ENCODE measurements at regions not wholly inside any gene's neighbourhood (a gene's known extent, or its start where the extent isn't known, plus 50 kb on each side); places are given as distances from the start of the nearest gene placed in this dataset.

DNA sequence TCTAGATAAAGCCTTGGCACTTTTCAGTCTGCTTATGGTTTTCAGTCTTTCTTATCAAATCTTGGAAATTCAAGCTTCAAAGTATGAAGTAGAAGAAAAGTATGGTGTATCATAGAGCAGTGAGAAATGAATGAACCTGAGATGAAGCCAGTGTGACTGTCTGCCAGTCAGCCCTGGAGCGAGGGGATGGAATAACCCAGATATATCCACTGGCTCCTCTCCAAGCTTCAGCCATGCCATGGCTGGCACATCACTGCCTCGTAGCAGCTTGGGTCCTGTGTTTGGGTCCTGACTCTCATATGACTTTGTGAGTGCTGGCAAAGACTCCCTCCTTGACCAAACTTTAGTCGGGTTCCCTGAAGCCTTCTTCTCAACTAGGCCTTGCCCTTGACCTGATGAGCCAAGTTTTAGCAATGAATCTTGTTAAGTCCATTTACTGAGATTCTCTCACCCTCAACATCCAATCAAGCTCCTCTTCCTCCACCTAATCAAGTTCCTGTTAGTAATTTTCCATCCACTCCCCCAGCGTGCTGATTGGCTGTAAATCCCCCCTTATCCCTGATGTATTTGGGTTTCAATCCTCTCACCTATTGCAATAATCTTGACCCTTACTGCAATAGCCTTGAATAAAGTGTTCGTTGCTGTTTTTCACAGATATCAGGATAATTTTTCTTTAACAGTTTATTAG, 62.5 kb upstream of the PRDX6 start:
- H3K4me3 ChIP-seq (ENCODE audit: low read depth, low read length) = no peak overlapping the region
- no peak for DNase-seq (ENCODE audit: low read depth)

DNA sequence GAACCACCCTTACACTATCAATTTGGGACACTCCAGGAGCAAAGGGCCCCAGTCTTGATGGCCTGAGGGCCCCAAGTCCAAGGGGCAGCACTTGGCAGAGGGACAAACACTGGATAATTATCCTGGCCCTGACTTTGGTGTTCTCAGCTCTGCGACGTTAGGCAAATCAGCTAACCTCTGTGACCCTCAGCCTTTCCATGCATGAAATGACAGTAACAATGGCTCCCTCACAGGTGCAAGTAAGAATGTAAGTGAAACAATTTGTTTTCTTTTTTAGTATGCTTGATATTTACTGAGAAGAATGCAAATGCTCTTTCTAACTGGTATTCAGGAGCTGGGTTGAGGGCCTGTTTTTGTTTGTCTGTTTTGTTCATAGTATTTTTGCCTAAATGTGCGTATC, 61.6 kb upstream of the PRDX6 start:
- H3K4me3 ChIP-seq (ENCODE audit: low read depth, low read length) = no peak overlapping the region
- no peak for DNase-seq (ENCODE audit: low read depth)

- DNase-seq (ENCODE audit: low read depth) = no peak
- no peak overlapping the region for H3K4me3 ChIP-seq (ENCODE audit: low read depth, low read length)
Observed at GRCh38 chr1:173415905-173416450, 61.2 kb upstream of the PRDX6 start.

DNA sequence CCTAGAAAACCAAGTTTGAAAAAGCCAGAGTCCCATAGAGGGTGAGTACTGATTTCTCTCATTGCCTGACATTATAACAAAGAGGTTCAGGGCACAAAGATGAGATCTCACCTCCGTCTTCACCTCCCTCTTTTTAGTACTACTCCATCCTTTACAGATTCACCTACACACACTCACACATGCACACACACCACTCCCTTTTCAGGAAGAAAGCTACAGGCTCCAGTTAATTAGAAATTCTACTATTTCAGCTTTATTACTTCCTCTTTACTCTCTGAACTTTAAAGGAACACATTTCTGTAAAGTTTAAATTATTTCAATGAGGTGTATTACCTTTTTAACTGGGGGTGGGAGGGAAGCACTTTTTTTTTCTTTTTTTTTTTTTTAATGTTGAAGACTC, 59.6 kb upstream of the PRDX6 start:
- no peak overlapping the region for H3K4me3 ChIP-seq (ENCODE audit: low read depth, low read length)
- DNase-seq (ENCODE audit: low read depth) = no peak

- H3K4me3 ChIP-seq (ENCODE audit: low read depth, low read length) = no peak overlapping the region
- DNase-seq (ENCODE audit: low read depth) = no peak
Observed at GRCh38 chr1:173418107-173418985, 58.8 kb upstream of the PRDX6 start.

DNA sequence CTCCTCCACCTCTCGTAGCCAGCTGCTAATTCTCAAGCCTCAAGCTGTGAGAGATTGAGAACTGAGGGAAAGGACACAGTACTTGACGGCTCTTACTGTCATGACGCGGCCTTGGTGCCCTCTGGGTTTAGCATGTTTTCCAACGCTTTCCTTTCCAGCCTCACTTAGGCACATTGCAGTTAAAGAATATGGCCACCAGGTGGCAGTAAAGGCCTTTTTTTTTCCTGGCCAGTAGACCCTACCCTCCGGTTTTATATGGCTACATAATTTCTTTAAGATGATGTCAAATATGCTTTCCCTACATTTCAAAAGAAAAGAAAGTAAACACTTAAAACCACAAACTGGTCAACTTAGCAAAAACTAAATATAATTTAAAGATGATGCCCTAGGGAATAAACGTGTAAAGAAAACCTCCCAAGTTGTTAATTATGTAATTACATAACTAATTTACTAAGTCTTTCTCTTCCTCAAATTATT, 56.8 kb upstream of the PRDX6 start:
- H3K4me3 ChIP-seq (ENCODE audit: low read depth, low read length) = no peak overlapping the region
- no peak for DNase-seq (ENCODE audit: low read depth)

DNA sequence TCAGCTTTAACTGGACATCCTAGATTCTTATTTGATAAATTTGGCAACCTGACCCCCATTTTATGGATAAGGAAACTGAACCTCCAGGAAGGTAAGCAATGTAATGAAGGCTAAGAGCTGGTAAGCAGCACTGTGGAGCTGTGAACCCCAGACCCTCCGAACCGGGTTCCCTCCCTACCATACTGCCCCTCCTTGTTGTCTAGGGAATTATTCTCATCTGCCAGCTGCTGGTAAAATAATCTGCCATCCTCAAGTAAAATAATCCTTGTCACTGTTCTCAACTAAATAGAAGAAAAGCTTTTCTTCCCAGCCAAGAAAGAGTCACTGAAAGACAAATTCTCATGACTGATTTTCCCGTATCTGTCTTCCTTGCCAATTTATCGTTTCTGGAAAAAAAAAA, 55.8 kb upstream of the PRDX6 start:
- no peak overlapping the region for H3K4me3 ChIP-seq (ENCODE audit: low read depth, low read length)
- no peak for DNase-seq (ENCODE audit: low read depth)

GRCh38 chr1:173421789-173422188, 55.3 kb upstream of the PRDX6 start:
- no peak overlapping the region for H3K4me3 ChIP-seq (ENCODE audit: low read depth, low read length)
- no peak for DNase-seq (ENCODE audit: low read depth)

DNA sequence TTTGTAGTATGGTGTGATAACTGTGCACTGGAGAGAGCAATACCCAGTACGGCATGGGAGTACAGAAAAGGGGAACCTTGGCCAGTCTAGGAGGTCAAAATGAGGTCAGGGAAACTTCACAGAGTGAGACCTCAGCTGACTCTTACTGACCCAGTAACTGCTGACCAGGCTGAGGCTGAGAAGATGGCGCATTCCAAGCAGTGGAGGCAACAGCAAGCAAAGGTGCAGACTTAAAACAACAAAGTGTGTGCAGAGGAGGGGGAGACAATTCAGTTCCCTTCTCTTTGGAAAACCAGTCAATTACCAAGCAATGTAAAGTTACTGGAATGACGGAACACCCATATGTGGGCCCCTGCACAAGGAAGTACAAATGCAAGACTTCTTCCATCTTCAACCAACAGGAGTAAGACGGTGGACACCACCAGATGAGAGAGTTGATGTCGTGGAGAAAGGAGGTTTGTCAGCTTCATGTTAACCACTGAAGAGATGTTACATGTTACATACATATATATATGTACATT, 54.6 kb upstream of the PRDX6 start:
- no peak for DNase-seq (ENCODE audit: low read depth)
- H3K4me3 ChIP-seq (ENCODE audit: low read depth, low read length) = no peak overlapping the region

DNA sequence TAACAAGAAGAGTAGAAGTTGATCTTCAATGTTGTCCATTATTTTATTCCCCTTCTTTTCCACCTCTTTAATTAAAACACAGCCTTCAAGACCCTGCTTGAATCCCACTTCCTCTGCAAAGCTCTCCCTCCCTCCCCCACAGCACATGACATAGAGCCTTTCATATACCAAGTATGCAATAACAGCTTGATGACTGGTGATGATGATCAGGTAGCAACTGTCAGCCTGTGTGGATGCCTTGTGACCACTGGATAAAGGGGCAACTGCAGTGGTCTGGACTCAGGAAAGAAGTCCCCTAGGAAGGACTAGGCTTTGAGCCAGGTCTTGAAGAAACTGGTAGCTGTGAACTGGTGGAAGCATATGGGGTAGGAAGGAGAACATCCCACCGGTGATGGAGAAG, 53.8 kb upstream of the PRDX6 start:
- no peak for DNase-seq (ENCODE audit: low read depth)
- no peak overlapping the region for H3K4me3 ChIP-seq (ENCODE audit: low read depth, low read length)

DNA sequence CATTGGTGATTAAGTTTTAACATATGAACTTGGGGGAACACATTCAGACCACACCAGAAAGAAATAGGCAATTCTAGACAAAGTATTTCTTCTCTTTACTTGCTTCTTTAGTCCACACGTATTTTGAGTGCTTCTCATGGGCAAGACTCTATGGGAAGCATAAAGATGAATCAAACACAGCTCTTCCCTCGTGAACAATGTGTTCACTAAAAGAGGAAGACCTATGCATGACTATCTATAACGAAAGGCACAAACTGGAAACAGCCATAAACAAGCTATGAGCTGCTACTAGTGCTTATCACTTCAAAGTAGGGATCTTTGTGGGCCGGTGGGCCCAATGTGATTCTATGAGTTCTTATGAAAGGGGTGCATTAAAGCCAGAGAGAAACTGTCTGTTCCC, 53.0 kb upstream of the PRDX6 start:
- DNase-seq (ENCODE audit: low read depth) = no peak
- H3K4me3 ChIP-seq (ENCODE audit: low read depth, low read length) = no peak overlapping the region

- peak; percentile 45 for DNase-seq (ENCODE audit: low read depth)
Observed at GRCh38 chr1:173424782-173425407, 52.2 kb upstream of the PRDX6 start.

DNA sequence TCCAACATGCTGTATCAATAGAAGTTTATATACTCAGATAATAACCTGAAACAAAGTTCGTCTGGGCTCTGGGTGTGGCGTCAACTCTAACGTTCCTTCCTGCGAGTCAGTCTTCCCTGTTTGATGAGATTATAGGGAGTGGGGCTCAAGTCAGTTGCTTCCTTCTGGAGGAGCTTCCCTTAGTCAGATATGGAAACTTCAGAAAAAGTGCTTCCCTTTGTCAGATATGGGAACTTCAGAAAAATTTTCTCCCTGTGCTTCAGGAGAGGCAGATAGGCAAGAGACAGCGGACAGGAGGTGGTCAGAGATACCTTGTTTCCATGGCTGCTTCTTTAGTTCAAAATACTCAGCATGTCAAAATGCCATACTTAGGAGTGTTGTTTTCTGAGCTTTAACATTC, 51.1 kb upstream of the PRDX6 start:
- no peak for DNase-seq (ENCODE audit: low read depth)
- no peak overlapping the region for H3K4me3 ChIP-seq (ENCODE audit: low read depth, low read length)

More at GRCh38 chr1:173424782-173425407, 52.2 kb upstream of the PRDX6 start:
- H3K4me3 ChIP-seq (ENCODE audit: low read depth, low read length) = no peak overlapping the region

GRCh38 chr1:173427146-173428054, 49.7 kb upstream of the PRDX6 start:
- no peak overlapping the region for H3K4me3 ChIP-seq (ENCODE audit: low read depth, low read length)
- DNase-seq (ENCODE audit: low read depth) = no peak
